Keratinocyte (primary cell): ENCODE measurements at regions not wholly inside any gene's neighbourhood (a gene's known extent, or its start where the extent isn't known, plus 50 kb on each side); places are given as distances from the start of the nearest gene placed in this dataset.
"Not testable (repeated sequence)": the region's sequence is repeated elsewhere in the genome, so short reads cannot be mapped to it uniquely, and the experiment has no call there.

ENCODE experiments used
- EZH2 ChIP-seq: IDR thresholded peaks from one replicate; pipeline ENCODE4 v1.6.1; 2012; ENCODE audit warnings: inconsistent platforms, mild to moderate bottlenecking, low read length, moderate library complexity
- TF ChIP-seq, protein P1 (sequence below), 3 experiments: IDR thresholded peaks in 1 of 3; conservative IDR thresholded peaks in 1 of 3; optimal IDR thresholded peaks in 1 of 3; 2 replicates in 2 of 3; 3 replicates in 1 of 3; pipeline versions ENCODE3 to v1.5.1; 2011; ENCODE audit warnings: low read length in 3 of 3, mild to moderate bottlenecking in 3 of 3, moderate library complexity in 2 of 3, control low read depth in 1 of 3, inconsistent platforms in 1 of 3; ENCODE audit not compliant: insufficient read depth in 2 of 3; ENCODE audit errors: extremely low read depth in 1 of 3

DNA sequence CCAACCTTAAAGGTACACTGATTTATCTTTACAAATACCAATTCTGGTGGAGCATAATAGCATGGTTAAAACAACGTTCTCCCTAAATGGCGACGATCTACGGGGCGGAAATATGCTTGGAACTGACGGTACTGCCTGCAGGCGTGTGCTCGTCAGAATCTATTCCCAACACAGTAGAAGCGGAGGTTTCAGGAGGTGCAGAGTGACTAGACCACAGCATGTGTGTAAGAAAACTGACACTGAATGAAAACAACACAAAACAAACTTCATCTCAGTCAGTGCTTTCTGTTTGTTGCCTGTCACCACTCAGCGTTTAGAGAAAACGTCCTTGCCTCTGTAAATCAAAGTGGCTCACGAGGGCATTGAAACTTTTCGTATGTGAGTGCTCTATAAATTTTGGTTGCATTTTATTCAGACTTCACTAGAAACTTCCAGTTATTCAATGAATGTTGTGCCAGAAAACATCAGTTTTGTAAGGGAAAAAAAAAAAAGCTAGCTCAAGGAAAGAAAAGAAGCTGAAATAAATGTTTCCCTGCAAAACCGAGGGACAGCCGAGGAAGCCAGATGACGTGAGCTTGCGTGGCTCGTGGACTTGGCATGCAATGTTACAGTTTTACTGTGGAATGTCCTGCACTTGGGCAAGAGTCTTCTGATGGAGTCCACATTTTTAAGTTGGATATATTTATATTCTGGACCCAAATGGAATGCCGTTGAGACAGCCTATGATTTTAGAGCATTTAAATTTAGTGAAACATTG is 210.4 kb downstream of the LAT start:
- TF ChIP-seq, protein P1, sequence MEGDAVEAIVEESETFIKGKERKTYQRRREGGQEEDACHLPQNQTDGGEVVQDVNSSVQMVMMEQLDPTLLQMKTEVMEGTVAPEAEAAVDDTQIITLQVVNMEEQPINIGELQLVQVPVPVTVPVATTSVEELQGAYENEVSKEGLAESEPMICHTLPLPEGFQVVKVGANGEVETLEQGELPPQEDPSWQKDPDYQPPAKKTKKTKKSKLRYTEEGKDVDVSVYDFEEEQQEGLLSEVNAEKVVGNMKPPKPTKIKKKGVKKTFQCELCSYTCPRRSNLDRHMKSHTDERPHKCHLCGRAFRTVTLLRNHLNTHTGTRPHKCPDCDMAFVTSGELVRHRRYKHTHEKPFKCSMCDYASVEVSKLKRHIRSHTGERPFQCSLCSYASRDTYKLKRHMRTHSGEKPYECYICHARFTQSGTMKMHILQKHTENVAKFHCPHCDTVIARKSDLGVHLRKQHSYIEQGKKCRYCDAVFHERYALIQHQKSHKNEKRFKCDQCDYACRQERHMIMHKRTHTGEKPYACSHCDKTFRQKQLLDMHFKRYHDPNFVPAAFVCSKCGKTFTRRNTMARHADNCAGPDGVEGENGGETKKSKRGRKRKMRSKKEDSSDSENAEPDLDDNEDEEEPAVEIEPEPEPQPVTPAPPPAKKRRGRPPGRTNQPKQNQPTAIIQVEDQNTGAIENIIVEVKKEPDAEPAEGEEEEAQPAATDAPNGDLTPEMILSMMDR (optimal IDR thresholded peaks at IDR 0.05 in 1 of 3, IDR thresholded peaks at IDR 0.05 in 1 of 3, conservative IDR thresholded peaks at IDR 0.05 in 1 of 3; ENCODE audit: extremely low read depth in 1 of 3, insufficient read depth in 2 of 3, low read length in 3 of 3) = not testable (repeated sequence)
- not testable (repeated sequence) for TF ChIP-seq EZH2
